GM21619 (cell line): ENCODE measurements at regions not wholly inside any gene's neighbourhood (a gene's known extent, or its start where the extent isn't known, plus 50 kb on each side); places are given as distances from the start of the nearest gene placed in this dataset.
"Not testable (repeated sequence)": the region's sequence is repeated elsewhere in the genome, so short reads cannot be mapped to it uniquely, and the experiment has no call there.

Source experiments
- ATAC-seq: cut with Tn5 transposase; IDR thresholded peaks from one replicate; pipeline ENCODE4 v1.9.1; 2021; ENCODE audit not compliant: unreplicated experiment

DNA sequence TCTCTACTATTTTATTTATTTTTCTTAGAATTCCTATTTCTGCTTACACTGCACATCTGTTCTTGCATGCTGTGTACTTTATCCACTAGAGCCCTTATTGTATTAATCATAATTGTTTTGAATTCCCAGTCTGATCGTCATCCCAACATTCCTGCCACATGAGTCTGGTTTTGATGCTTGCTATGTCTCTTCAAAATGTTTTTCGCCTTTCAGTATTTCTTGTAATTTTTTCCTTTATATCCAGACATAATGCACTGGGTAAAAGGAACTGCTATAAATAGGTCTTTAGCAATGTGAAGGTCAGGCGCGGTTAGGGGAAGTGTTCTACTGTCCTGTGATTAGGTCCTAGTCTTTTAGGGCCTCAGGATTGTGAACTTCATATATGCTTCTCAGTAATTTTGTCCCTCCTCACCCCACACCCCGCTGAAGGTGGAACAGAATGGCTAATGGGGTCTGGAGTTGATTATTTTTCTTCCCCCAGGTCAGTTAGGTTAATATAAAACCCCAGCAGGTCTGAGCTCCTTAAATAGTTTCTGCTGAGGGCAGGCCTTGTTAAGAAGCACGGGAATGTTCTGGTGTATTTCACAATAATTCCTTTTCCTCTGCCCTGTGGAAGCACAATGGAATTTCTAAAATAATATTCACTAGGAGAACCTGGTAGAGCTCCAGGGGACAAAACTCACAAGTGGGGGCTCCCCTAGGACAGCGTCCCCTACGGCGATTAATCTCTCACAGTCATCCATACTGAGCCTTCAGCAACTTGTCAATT, 146.6 kb upstream of the TUT7 start:
- ATAC-seq: no peak

- ATAC-seq: no peak
These were observed 145.8 kb upstream of the TUT7 start for GRCh38 chr9:86500031-86500430.

- ATAC-seq: no peak
These were observed 140.5 kb upstream of the TUT7 start for GRCh38 chr9:86494644-86495111.

- ATAC-seq: no peak
These were observed 137.5 kb upstream of the TUT7 start for GRCh38 chr9:86491468-86492266.

- no peak for ATAC-seq
These were observed 134.6 kb upstream of the TUT7 start for GRCh38 chr9:86488794-86489193.

DNA sequence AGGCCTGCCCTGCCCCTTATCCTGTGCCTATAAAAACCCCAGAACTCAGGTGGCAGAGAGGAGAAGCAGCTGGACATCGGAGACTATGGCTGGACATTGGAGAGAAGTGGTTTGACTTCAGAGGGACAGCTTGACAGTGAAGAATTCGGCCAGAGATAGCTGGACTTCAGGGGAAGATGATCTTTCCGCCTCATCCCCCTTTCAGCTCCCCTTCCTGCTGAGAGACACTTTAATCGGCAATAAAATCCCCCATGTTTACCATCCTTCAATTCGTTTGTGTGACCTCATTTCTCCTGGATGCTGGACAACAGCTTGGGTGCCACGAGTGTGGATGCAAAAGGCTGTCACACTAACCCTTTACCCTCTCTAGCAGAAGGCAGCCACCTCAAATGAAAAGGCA, 134.1 kb upstream of the TUT7 start:
- no peak for ATAC-seq

- ATAC-seq: no peak
These were observed 133.6 kb upstream of the TUT7 start for GRCh38 chr9:86487838-86488233.

DNA sequence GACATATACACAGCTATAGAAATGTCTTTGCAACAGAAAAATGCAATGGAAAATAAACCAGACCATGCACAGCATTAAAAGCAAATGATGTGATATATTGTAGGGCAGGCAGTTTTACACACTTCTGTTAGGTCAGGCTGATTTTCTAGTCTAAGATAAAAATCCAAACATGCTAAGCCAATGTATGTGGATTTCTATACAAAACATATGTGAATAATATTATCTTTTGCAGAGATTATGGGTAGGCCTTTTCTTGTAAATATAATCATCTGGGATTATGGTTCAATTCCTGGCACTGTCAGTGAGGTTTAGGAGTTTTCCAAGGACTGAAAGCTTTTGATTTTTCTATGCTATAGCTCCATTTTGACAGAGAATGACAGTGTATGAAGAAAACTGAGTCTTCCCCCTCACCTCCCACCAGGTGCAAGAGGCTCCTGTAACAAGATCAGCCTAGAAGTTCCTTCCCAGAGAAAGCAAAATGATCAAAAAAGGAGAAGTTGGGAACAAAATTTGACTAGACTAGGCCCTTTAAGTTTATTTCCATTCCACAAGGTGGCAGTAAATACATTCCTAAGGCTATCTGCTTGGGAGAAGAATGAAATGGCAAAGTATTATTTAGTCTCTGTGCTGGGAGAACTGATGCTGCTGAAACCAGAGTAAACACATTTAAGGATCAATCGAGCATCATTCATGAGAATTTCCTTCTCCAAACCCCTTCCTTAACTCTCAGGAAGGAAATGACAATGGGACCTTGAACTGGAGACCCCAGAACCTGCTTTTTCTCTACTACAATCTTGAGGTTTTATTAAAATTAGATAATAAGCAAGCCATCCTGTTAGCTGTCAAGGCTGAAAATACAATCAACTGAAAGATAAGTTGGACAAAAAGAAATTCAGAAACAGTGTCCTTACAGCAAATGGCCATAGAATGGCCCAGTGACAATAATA, 133.0 kb upstream of the TUT7 start:
- ATAC-seq: no peak

GRCh38 chr9:86485359-86485758, 131.1 kb upstream of the TUT7 start:
- peak; percentile 83 for ATAC-seq

- no peak for ATAC-seq
These were observed 129.3 kb upstream of the TUT7 start for GRCh38 chr9:86483496-86483895.

DNA sequence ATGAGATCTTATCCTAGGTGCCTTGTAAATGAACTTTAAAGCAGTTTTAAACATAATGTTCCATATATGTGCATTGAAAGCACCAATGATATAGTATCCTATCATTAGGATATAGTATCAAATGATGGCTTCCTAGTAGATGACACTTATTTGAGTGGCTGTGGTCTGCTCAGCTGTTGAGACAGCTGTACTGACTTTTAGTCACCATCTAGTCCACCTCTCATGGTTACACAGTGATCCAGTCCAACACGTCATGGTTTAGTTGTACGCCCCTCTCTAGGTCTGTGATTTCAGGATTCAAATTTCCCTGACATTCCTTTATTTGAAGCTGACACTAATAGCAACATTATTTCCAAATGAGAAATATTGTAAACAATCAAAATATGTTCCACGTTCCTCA, 127.3 kb upstream of the TUT7 start:
- no peak for ATAC-seq

- not testable (repeated sequence) for ATAC-seq
These were observed 121.0 kb upstream of the TUT7 start for GRCh38 chr9:86475255-86475654.

DNA sequence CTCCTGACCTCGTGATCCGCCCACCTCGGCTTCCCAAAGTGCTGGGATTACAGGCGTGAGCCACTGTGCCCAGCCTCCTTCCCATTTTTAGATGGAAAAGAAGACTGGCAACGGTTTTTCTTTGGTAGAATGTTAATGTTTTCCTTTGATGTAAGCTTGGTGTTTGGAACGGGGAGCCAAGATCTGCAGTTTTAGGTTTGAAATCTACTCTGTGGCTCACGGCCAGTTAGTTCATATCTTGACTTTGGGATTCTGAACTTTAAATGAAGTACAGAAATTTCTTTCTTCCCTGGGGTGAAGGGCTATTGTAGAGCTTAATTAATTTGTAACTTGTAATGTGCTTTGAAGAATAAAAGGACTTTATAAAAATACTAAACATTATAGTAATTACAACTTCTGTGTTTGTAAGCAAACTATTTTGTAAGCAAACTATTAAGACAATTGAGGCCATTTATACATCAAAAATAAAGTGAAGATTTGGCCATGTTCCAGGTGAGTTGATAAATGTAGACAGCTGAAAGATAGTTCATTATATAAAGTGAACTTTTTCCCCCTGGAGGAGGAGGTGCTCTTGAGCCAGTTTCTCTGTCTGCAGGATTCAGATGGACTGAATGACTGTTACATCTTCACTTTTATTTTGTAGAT, 117.1 kb upstream of the TUT7 start:
- no peak for ATAC-seq

DNA sequence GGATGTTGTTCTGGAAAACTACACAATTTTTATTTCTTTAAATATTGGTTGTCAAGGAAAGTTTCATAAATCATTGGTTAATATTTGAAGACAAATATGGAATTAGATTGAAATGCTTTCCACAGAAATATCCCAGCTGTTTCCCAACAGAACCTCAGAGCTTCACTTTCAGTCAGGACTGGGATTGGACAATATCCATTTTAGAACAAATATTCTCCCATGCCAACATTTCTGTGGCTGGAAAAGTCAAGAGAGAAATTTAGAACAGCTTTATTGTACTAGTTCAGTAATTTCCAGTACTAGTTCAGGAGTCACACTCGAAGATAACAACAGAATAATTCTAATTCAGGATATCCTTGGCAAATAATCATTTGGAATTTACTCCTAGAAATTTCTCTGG, 116.1 kb upstream of the TUT7 start:
- ATAC-seq: no peak

GRCh38 chr9:86469476-86470250, 115.5 kb upstream of the TUT7 start:
- no peak for ATAC-seq

- ATAC-seq: no peak
These were observed 110.0 kb upstream of the TUT7 start for GRCh38 chr9:86464242-86464641.

DNA sequence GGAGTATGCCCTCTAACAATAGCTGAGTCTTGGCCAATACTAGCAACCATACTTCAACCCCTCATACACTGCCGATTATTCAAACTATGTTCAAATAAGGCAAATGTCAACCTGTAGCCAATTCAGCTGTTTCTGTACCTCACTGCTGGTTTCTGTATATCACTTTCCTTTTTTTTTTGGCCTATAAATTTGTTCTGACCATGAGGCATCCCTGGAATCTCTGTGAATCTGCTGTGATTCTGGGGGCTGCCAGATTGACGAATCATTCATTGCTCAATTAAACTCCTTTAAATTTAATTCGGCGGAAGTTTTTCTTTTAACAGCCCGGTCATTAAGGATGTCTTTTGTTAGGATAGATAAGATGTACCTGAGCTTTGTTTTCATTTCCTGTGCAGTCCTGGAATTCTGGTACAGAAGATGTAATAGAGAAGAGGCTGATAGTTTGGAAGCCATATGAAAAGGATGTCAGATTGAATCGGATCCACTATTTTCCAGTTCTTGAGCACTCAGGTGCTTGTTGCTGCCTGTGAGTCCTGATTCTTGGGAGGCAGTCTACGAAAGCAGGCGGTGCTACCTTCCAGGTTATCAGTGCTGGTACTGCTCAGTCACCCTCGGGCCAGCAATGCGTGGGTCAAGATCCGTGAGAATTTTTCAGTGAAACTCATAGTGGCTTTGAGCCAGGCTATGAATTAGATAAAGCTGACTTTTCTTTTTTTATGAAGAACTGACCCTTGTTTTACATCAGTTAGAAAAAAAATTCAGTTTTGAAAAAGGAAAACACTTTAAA, 106.2 kb upstream of the TUT7 start:
- no peak for ATAC-seq

DNA sequence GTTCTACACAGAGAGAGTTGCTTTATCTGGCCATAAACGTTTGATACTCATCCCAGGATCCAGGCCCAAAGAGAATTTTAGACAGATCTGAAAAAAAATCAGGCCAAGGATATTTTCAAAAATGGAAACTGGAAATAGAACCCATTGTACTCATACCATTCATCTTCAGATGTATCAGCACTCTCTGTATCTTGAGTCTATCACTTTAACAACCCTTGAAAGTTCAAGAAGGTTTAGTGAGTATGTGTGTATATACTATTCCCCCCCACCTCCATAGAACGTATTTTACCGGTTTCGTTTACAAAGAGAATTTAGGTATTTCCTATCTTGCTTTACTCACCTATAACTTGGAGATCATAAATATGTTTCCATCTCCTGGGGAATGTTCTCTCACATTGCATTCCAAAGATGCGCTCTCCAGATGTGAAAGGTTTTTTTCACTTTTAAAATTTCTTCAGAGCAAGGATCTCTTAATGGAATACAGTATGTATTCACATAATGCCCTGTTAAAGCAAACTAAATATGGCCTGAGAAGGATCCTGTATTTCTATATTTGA, 105.5 kb upstream of the TUT7 start:
- ATAC-seq: no peak

DNA sequence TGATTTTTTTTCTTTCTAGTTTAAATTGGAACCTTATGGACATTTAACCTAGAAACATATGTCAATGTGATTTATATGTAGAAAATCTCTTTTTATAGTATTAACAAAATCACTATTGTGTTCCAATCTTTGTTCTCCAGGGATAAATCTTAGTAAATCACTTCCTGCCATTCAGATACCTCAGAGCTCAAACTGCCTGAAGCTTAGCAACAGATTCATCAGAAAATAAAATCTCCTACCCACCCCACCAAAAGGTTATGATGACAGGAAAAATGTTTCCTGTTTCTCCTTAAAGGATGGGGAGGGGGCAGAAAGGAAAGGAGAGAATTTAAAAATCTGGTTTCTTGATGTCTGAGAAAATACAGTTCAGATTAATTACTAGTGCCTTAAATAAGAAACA, 105.0 kb upstream of the TUT7 start:
- no peak for ATAC-seq
